CD4-positive, CD25-positive, alpha-beta regulatory T cell (primary cell): ENCODE measurements at regions not wholly inside any gene's neighbourhood (a gene's known extent, or its start where the extent isn't known, plus 50 kb on each side); places are given as distances from the start of the nearest gene placed in this dataset.
A peak's percentile ranks its signal among the peaks of the same experiment; 100 is the strongest.

Experiments used
- ATAC-seq, 2 donors: fragments of 150-1000 bp; cut with Tn5 transposase; one replicate each; pipeline ENCODE4 v1.10.0; 2021; ENCODE audit warnings: low read depth in 2 of 2, moderate number of reproducible peaks in 2 of 2, moderate library complexity in 1 of 2
- DNase-seq, 3 donors: peaks; one replicate each; pipeline versions ENCODE4 v3.0.0 to v3.0.0-alpha.2; 2012 to 2022; ENCODE audit warnings: mixed read lengths in 1 of 3
- H3K27ac ChIP-seq: one replicate; pipeline ENCODE4 v1.7.0; 2013; ENCODE audit warnings: mild to moderate bottlenecking, low read length; ENCODE audit not compliant: insufficient read depth, poor library complexity, severe bottlenecking
- H3K27me3 ChIP-seq: one replicate; pipeline ENCODE4 v1.7.0; 2013; ENCODE audit warnings: low read length; ENCODE audit not compliant: control insufficient read depth, insufficient read depth
- H3K36me3 ChIP-seq: one replicate; pipeline ENCODE4 v1.7.0; 2013; ENCODE audit warnings: mild to moderate bottlenecking, low read length, moderate library complexity; ENCODE audit not compliant: control insufficient read depth, insufficient read depth
- H3K4me1 ChIP-seq: 2 replicates; pipeline ENCODE4 v1.7.0; 2013; ENCODE audit warnings: mild to moderate bottlenecking, low read length; ENCODE audit not compliant: insufficient read depth, control insufficient read depth, poor library complexity, severe bottlenecking
- H3K4me3 ChIP-seq: one replicate; pipeline ENCODE4 v1.7.0; 2013; ENCODE audit warnings: low read depth, mild to moderate bottlenecking, low read length, moderate library complexity
- H3K9me3 ChIP-seq, 2 experiments: 1 replicate in 1 of 2; 2 replicates in 1 of 2; pipeline ENCODE4 v1.7.0; 2013; ENCODE audit warnings: low read length in 2 of 2, mild to moderate bottlenecking in 1 of 2, moderate library complexity in 1 of 2; ENCODE audit not compliant: control insufficient read depth in 2 of 2
- H3K27ac Mint-ChIP-seq, 3 donors: one replicate each; pipeline ENCODE4 v1.8.0; 2020 to 2022; ENCODE audit warnings: mild to moderate bottlenecking in 3 of 3, mixed read lengths in 3 of 3, moderate library complexity in 2 of 3
- H3K27me3 Mint-ChIP-seq: one replicate; pipeline ENCODE4 v1.8.0; 2022; ENCODE audit warnings: mild to moderate bottlenecking, mixed read lengths
- H3K36me3 Mint-ChIP-seq: one replicate; pipeline ENCODE4 v1.8.0; 2020; ENCODE audit warnings: mixed read lengths
- H3K4me1 Mint-ChIP-seq, 4 donors: one replicate each; pipeline ENCODE4 v1.8.0; 2020 to 2022; ENCODE audit warnings: mixed read lengths in 4 of 4, mild to moderate bottlenecking in 1 of 4
- H3K4me3 Mint-ChIP-seq, 4 donors: one replicate each; pipeline ENCODE4 v1.8.0; 2020 to 2022; ENCODE audit warnings: mild to moderate bottlenecking in 4 of 4, mixed read lengths in 4 of 4, moderate library complexity in 3 of 4
- H3K9me3 Mint-ChIP-seq, 7 donors: one replicate each; pipeline ENCODE4 v1.8.0; 2020 to 2022; ENCODE audit warnings: mixed read lengths in 7 of 7, mild to moderate bottlenecking in 3 of 7, moderate library complexity in 2 of 7

- peaks cover 0 to 4% (median under 1%) of the 10 kb centered on the region in 7 donors for H3K9me3 Mint-ChIP-seq
- peaks cover 2% of the 10 kb centered on the region for H3K27me3 Mint-ChIP-seq
- no peaks in the 10 kb centered on the region for H3K27me3 ChIP-seq
- H3K9me3 ChIP-seq, result no peaks in the 10 kb centered on the region
- ATAC-seq (no peak), DNase-seq (no peak)
- H3K4me1 Mint-ChIP-seq, result peaks cover 11 to 70% (median 35%) of the 10 kb centered on the region in 4 donors
- H3K36me3 Mint-ChIP-seq, result peaks cover 5% of the 10 kb centered on the region
- H3K4me1 ChIP-seq, result peaks cover 42% of the 10 kb centered on the region
- no peaks in the 10 kb centered on the region for H3K36me3 ChIP-seq
- no peak overlapping the region for H3K27ac ChIP-seq
- H3K27ac Mint-ChIP-seq, result peak overlapping the region; percentile 36 to 89 (median 63)
- H3K4me3 ChIP-seq, result no peak overlapping the region
- H3K4me3 Mint-ChIP-seq, result peak overlapping the region in 1 of 4 donors; percentile 79
Measured at GRCh38 chr1:23629708-23630290, 61.8 kb upstream of the RPL11 start.

GRCh38 chr1:23628951-23629387, 62.6 kb upstream of the RPL11 start:
- peaks cover 0 to 4% (median 0%) of the 10 kb centered on the region in 7 donors for H3K9me3 Mint-ChIP-seq
- peaks cover 4% of the 10 kb centered on the region for H3K36me3 Mint-ChIP-seq
- H3K27me3 Mint-ChIP-seq, result no peaks in the 10 kb centered on the region
- Histone ChIP-seq H3K36me3 (no peaks in the 10 kb centered on the region), H3K4me3 (no peak overlapping the region), H3K27me3 (no peaks in the 10 kb centered on the region), H3K4me1 (peaks cover 39% of the 10 kb centered on the region), H3K27ac (peak overlapping the region; percentile 42), H3K9me3 (no peaks in the 10 kb centered on the region)
- peak; percentile 47 to 48 for ATAC-seq
- H3K27ac Mint-ChIP-seq, result peak overlapping the region; percentile 89 to 96 (median 91)
- peaks cover 16 to 69% (median 34%) of the 10 kb centered on the region in 4 donors for H3K4me1 Mint-ChIP-seq
- peak overlapping the region; percentile 68 to 87 (median 82) for H3K4me3 Mint-ChIP-seq
- DNase-seq, result peak in 1 of 3 donors; percentile 43

GRCh38 chr1:23627069-23627735, 64.4 kb upstream of the RPL11 start:
- Histone ChIP-seq H3K4me1 (peaks cover 48% of the 10 kb centered on the region), H3K4me3 (peak overlapping the region; percentile 64), H3K36me3 (no peaks in the 10 kb centered on the region), H3K27me3 (no peaks in the 10 kb centered on the region), H3K9me3 (no peaks in the 10 kb centered on the region), H3K27ac (peak overlapping the region; percentile 62)
- no peaks in the 10 kb centered on the region for H3K27me3 Mint-ChIP-seq
- H3K4me1 Mint-ChIP-seq, result peaks cover 21 to 78% (median 44%) of the 10 kb centered on the region in 4 donors
- peak; percentile 66 to 69 for ATAC-seq
- peak overlapping the region; percentile 86 to 92 (median 88) for H3K4me3 Mint-ChIP-seq
- H3K36me3 Mint-ChIP-seq, result peaks cover 9% of the 10 kb centered on the region
- peak in 2 of 3 donors; percentile 57 to 59 for DNase-seq
- H3K27ac Mint-ChIP-seq, result peak overlapping the region; percentile 91 to 99 (median 92)
- H3K9me3 Mint-ChIP-seq, result peaks cover 0 to 4% (median 0%) of the 10 kb centered on the region in 7 donors

- H3K27ac ChIP-seq, result peak overlapping the region; percentile 62
Measured at GRCh38 chr1:23625929-23626535, 65.6 kb upstream of the RPL11 start.

GRCh38 chr1:23625459-23625858, 66.1 kb upstream of the RPL11 start:
- H3K27ac Mint-ChIP-seq, result peak overlapping the region in 2 of 3 donors; percentile 32 to 59
- Histone ChIP-seq H3K4me1 (peaks cover 65% of the 10 kb centered on the region), H3K9me3 (no peaks in the 10 kb centered on the region), H3K27me3 (no peaks in the 10 kb centered on the region), H3K27ac (no peak overlapping the region), H3K4me3 (no peak overlapping the region), H3K36me3 (no peaks in the 10 kb centered on the region)
- peaks cover 30 to 88% (median 58%) of the 10 kb centered on the region in 4 donors for H3K4me1 Mint-ChIP-seq
- peak overlapping the region; percentile 22 to 84 (median 42) for H3K4me3 Mint-ChIP-seq
- H3K27me3 Mint-ChIP-seq, result no peaks in the 10 kb centered on the region
- H3K9me3 Mint-ChIP-seq, result peaks cover 0 to 4% (median 0%) of the 10 kb centered on the region in 7 donors
- DNase-seq, result no peak
- ATAC-seq, result no peak
- H3K36me3 Mint-ChIP-seq, result peaks cover 10% of the 10 kb centered on the region

More at GRCh38 chr1:23625929-23626535, 65.6 kb upstream of the RPL11 start:
- Mint-ChIP-seq H3K9me3 (peaks cover 0 to 4% (median 0%) of the 10 kb centered on the region in 7 donors), H3K4me3 (peak overlapping the region; percentile 22 to 86 (median 72)), H3K36me3 (peaks cover 10% of the 10 kb centered on the region), H3K27ac (peak overlapping the region; percentile 15 to 91 (median 85)), H3K4me1 (peaks cover 24 to 87% (median 52%) of the 10 kb centered on the region in 4 donors), H3K27me3 (no peaks in the 10 kb centered on the region)
- no peaks in the 10 kb centered on the region for H3K36me3 ChIP-seq
- ATAC-seq, result no peak
- H3K27me3 ChIP-seq, result no peaks in the 10 kb centered on the region
- DNase-seq, result no peak
- no peaks in the 10 kb centered on the region for H3K9me3 ChIP-seq
- peaks cover 59% of the 10 kb centered on the region for H3K4me1 ChIP-seq
- H3K4me3 ChIP-seq, result no peak overlapping the region

GRCh38 chr1:23624440-23624839, 65.1 kb upstream of the ID3 start:
- peak overlapping the region; percentile 18 for H3K27ac ChIP-seq
- peaks cover 30 to 90% (median 62%) of the 10 kb centered on the region in 4 donors for H3K4me1 Mint-ChIP-seq
- H3K27ac Mint-ChIP-seq, result peak overlapping the region; percentile 68 to 95 (median 93)

GRCh38 chr1:23622284-23622683, 63.0 kb upstream of the ID3 start:
- no peaks in the 10 kb centered on the region for H3K9me3 ChIP-seq
- no peaks in the 10 kb centered on the region for H3K27me3 Mint-ChIP-seq
- H3K4me3 ChIP-seq, result peak overlapping the region; percentile 24
- H3K27me3 ChIP-seq, result no peaks in the 10 kb centered on the region
- peaks cover 25 to 93% (median 66%) of the 10 kb centered on the region in 4 donors for H3K4me1 Mint-ChIP-seq
- H3K27ac ChIP-seq, result peak overlapping the region; percentile 94
- H3K4me1 ChIP-seq, result peaks cover 75% of the 10 kb centered on the region
- no peak for DNase-seq
- no peaks in the 10 kb centered on the region for H3K36me3 ChIP-seq
- peaks cover 7% of the 10 kb centered on the region for H3K36me3 Mint-ChIP-seq
- no peak for ATAC-seq
- H3K27ac Mint-ChIP-seq, result peak overlapping the region; percentile 38 to 98 (median 89)
- H3K4me3 Mint-ChIP-seq, result peak overlapping the region in 2 of 4 donors; percentile 9 to 48
- H3K9me3 Mint-ChIP-seq, result peaks cover 0 to 4% (median 0%) of the 10 kb centered on the region in 7 donors

More at GRCh38 chr1:23624440-23624839, 65.1 kb upstream of the ID3 start:
- peak overlapping the region; percentile 1 to 59 (median 46) for H3K4me3 Mint-ChIP-seq
- H3K36me3 Mint-ChIP-seq, result peaks cover 10% of the 10 kb centered on the region
- no peak overlapping the region for H3K4me3 ChIP-seq
- H3K4me1 ChIP-seq, result peaks cover 70% of the 10 kb centered on the region
- ATAC-seq, result no peak
- DNase-seq, result peak in 2 of 3 donors; percentile 29
- H3K9me3 Mint-ChIP-seq, result peaks cover 0 to 4% (median 0%) of the 10 kb centered on the region in 7 donors
- no peaks in the 10 kb centered on the region for H3K9me3 ChIP-seq
- H3K27me3 Mint-ChIP-seq, result no peaks in the 10 kb centered on the region
- H3K27me3 ChIP-seq, result no peaks in the 10 kb centered on the region
- no peaks in the 10 kb centered on the region for H3K36me3 ChIP-seq
